ENCODE measurements at regions not wholly inside any gene's neighbourhood (a gene's known extent, or its start where the extent isn't known, plus 50 kb on each side); places are given as distances from the start of the nearest gene placed in this dataset.
A peak's percentile ranks its signal among the peaks of the same experiment; 100 is the strongest.
"Not testable (repeated sequence)": the region's sequence is repeated elsewhere in the genome, so short reads cannot be mapped to it uniquely, and the experiment has no call there.

DNA sequence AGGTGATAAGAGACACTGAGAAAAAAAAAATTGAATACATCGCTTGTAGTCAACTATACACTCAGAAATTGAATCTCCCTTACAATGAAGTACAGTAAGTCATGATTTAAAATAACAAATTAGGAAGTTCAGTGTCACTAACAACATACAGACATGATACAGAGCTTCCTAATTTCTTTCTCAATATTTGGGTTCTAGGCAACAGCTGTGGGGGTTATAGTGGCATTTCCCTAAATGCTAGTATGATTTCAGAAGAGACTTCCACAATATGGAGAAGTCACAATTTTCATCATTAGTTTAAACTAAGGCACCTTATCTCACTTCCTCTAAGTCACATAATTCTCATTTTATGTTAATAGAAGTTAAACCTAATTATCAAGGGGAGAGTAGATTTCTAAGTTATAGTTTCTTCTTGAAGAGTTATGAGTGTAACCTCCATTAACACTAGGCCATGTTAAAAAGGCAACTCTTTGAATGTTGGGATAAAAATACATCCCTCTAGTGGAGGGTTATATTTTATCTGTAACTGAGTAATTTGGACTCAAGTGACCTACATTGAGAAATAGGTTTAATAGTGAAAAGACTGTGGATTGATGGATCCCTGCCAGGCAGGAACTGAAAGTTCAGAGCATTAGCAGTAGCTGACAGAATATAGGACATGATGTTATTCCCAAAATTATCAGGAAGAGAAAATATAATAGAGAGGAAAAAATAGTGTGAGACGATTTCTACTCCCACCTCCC is 286.0 kb upstream of the SUCLG2 start:
- no peak for DNase-seq

DNA sequence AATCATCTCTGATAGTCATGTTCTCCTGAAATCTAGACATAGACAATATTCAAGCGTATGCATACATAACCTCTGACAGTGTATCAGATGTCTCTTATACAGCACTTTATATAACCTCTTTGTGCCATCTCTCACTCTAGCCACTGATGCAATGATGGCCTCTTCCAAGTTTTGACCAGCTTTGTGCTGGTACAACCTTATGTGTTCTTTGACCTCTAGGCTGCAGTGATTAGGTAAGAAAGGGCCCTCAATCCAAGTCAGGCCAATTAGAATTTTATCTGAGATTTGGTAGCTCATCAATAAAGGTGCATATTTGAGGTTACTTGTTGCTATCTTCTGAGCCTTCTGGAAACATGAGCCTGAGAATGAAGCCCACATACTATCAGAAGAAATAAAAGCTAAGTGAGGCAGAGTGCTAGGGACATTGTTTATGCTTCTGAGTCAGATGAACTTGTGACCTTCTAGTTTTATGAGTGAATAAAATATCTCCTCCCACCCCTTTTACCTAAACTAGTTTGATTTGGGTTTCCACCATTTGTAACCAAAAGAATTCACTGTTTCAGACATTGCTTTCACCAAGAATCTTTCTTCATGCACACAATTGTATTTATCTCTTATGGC is 283.2 kb upstream of the SUCLG2 start:
- DNase-seq, result no peak

- DNase-seq, result not testable (repeated sequence)
These were observed 276.0 kb upstream of the SUCLG2 start for GRCh38 chr3:67930394-67930793.

GRCh38 chr3:67923796-67924195 is 269.4 kb upstream of the SUCLG2 start:
- no peak for DNase-seq

DNA sequence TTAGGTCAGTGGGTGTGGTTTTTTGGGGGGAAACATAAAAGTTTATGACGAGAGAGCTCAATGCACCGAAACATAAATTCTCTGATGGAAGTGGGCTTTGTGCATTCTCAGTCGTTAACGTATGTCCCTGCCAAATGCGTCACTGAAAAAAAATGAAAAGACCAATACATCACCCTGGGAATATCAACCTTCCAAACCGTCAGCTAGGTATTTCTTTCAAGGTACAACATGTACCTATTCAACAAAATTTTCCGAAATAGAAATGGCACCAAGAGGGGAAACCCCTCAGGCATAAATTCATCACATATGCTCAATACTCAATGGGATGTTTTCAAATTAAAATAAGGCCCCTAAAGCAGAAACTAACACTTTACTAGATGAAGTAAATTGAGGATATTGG is 266.6 kb upstream of the SUCLG2 start:
- no peak for DNase-seq

DNA sequence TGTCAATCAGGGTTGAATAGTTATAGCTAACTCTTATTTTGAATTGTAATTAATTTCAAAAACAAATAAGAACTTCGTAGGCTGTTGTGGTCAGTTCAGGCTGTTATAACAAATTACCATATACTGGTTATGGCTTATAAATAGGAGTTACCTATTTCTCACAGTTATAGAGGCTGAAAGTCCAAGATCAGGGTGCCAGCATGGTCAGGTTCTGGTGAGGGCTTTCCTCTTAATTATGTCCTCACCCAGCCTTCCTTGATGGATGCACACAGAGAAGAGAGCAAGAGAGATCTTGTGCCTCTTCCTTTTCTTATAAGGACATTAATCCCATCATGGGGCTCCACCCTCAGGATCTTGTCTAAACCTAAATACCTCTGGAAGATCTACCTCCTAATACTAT is 265.9 kb upstream of the SUCLG2 start:
- no peak for DNase-seq

DNA sequence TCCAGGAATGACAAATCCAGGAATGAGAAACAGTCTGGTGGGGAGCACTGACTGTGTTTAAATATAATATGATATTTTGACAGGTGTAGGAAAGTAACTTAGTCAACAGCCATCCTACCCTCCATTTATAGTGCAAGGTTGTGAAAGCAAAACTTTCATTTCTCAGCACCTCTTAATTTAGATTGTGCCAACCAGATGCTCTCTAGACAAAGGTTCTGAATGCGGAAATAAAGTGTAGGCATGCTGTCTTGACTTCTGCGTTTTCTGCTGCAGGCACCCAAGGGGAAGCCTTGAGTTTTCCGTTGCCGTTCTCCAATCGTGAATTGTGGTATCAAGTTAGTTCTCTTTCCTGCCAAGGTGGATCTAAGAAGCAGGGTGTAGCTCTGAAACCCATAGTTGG is 261.9 kb upstream of the SUCLG2 start:
- DNase-seq, result no peak

- no peak for DNase-seq
These were observed 253.3 kb upstream of the SUCLG2 start for GRCh38 chr3:67907735-67908134.

DNA sequence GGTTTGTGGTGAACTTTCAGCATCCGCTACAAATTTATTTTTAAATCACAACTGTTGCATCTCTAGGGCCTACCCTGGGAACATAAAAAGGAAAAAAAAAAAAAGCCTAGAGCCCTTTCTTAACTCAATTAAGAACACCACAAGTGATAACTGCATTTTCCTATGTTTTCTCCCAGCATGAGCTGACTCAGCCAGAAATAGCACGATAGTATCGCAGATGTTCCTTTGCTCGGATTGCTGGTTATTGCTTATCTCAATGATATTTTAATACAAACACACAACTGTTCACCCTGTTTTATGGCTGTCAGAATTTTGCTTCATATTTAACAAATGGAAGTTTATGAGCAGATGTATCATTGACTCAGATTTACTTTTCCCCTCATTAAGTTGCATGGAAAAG is 251.8 kb upstream of the SUCLG2 start:
- no peak for DNase-seq

GRCh38 chr3:67901681-67902080 is 247.3 kb upstream of the SUCLG2 start:
- DNase-seq, result peak; percentile 19

DNA sequence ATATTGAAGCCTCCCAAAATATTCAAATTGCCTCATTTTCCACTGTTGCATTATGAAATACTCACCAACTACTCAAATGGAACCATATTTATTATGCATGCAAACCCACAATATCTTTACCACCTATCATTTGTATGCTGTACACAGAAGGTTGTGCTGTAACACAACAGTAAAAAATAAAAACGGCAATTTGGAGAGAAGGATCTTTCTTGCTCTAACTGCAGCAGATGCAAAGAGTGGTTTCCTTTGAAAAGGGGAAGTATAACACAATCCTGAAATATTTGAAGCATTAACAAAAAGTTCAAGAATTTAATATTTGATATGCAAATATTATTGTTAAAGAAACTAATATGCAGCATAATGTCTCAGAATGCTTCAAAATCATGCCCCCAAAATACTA is 244.5 kb upstream of the SUCLG2 start:
- no peak for DNase-seq

DNA sequence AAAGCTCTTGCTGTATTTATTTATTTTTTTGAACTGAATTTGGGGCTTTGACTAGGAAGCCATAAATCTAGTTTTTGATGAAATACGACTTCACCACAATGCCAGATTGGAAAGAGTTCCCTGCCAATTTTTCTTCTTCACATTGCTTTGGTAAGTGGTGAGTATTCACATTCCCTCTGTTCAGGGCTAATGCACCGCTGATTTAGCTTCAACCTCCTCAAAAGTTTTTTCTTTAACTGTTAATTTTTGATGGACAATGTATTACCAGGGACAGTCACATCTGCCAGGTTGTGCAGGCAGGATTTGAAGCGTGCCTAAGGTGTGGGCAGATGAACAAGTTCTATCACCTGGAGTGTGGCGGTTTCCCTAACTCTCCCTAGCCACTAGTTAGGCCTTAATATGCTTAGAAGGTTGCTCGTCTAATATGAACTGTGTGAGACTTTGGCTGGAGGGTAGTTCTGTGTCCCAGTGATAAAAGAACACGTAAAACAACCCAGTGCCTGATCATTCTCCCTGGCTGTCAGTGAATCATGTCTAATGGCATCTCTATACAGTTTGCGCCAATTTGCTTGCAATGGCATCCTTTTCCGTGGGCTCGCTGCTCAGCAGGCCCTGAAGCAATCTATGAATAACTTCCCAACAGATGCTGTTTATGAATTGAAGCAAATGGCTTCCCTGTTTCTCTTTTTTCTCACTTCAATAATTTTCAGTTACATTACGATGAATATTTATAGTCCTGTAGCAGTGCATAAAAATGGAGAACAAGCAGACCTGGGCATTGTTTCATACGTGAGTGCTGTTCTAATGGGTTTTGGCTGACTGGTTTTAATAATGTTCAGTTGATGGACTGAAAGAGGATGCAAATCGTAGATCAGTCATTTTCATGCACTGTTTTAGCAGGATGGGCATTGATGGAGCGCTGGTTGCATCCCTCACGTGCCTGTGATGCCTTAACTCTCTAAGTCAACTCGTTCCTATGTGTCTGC is 243.2 kb upstream of the SUCLG2 start:
- DNase-seq, result no peak

GRCh38 chr3:67896130-67896529 is 241.7 kb upstream of the SUCLG2 start:
- DNase-seq, result no peak

GRCh38 chr3:67894510-67894909 is 240.1 kb upstream of the SUCLG2 start:
- no peak for DNase-seq

GRCh38 chr3:67884345-67884744 is 229.9 kb upstream of the SUCLG2 start:
- no peak for DNase-seq

- no peak for DNase-seq
These were observed 229.4 kb upstream of the SUCLG2 start for GRCh38 chr3:67883766-67884165.

- no peak for DNase-seq
These were observed 228.6 kb upstream of the SUCLG2 start for GRCh38 chr3:67882981-67883380.

DNA sequence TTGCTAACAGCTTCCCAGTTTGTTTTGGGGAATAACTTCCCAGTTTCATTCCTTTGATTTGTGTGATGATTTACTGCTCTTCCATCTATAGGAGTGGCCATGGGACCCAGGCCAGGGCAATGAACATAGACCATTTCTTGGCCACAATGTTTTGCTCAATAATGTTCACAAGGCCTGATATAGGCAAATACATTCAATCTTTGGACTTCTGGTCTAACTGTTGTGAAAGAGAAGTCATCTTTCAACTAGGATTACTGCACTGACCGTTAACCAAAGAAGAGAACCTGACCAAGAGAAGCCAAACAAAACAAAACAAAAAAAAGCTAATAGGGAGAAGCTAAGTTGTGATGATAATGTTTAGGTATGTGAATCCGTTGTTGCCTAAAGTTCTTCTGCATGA is 221.8 kb upstream of the SUCLG2 start:
- DNase-seq, result no peak

DNA sequence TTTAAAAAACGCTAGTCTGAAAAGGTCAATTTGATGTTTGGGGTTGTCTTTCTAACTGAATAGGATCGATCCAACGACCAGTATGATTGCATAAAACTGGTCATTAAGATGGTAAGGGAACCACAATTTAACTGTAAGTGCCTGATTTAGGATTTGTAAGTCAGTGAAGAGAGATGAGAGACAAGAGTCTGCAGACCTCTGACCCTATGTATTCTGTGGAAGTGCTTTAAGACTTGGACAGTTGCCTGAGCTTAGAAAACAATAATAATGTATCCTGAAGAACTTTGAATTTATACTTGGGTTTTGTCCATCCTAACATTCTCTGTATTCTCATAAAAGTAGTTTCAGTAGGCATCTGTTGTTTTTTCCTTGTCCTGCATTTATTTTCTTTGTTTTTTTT is 221.4 kb upstream of the SUCLG2 start:
- DNase-seq, result no peak

DNA sequence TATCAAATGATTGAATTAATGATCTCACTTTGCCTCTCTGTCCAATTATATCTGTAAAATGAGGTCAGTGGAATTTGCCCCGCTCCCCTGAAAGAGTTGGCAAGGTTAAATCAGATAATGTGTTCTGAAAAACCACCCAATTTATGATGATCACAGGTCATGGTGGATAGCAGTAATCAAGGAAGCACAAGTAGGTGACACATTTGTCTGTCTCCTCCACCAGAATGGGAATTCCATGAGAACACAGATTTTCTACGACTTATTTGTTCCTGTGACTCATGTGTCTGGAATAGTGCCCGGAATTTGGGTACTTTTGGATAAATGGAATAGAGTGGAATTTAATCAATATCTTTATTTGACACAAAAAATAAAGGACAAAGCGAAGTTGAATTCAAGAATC is 220.9 kb upstream of the SUCLG2 start:
- no peak for DNase-seq

DNA sequence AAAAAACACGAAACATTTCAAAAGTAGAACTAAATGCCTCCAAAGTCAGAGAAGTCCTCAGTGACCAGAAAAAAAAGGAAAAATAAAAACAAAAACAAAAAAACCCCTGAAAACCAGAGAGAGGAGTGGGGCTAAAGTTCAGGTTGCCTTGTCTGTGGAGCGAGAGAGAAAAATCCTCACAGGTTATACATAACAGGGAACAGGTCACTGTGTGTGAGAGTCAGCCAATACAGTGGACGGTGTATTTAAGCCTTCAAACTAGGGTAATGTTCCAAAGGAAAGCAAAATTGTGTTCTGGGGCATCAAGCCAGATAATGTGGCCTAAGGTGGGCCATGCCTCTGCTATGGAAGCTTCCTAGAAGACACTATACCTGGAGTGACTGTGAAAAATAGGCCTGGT is 216.1 kb upstream of the SUCLG2 start:
- DNase-seq, result no peak

DNA sequence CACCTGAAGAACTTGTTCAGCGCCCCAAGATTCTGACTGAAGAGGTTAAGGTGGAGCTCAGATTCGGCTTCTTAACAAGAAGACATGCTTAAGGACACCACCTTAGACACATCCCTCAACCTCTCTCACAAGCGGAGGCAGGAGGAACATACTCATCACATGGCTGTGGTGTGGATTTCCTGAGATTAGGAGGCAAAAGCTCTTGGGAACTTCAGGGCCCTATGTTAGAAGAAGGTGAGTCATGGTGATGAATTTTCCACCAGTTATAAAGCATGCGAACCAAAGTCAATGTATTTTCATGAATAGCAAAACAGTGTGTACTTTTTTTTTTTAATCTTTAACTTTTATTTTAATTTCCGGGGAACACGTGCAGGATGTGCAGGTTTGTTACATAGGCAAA is 212.2 kb upstream of the SUCLG2 start:
- no peak for DNase-seq

DNA sequence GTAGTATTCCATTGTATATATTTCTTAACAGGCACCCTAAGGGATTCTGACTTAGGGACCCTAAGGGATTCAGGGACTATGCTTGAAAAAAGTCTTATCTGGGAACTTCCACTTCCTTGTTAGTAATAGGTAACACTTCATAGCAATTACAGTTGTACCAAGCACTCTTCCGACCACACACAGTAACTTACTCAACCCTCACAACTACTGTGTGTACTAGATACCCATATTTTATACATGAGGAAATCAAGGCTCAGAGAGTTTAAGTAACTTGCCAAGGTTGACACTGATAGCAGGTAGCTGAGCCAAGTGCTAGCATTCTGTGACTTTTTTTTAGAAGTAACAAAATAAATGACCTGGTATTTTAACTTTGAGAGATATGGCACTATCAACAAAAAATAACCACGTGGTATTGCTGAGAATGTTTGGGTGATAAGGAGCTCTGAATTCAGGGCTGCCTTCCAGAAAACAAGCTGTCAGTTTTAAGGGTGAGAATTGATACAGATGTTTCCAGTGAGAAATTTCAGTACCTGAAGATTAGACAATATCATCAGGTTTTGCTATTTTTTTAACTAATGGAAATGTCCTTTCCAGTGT is 210.3 kb upstream of the SUCLG2 start:
- DNase-seq, result no peak

All from CD4-positive, alpha-beta T cell treated with Interleukin-12 subunit alpha and Interleukin-12 subunit beta, for 1 hour (primary cell).